ENCODE measurements at regions not wholly inside any gene's neighbourhood (a gene's known extent, or its start where the extent isn't known, plus 50 kb on each side); places are given as distances from the start of the nearest gene placed in this dataset.

DNA sequence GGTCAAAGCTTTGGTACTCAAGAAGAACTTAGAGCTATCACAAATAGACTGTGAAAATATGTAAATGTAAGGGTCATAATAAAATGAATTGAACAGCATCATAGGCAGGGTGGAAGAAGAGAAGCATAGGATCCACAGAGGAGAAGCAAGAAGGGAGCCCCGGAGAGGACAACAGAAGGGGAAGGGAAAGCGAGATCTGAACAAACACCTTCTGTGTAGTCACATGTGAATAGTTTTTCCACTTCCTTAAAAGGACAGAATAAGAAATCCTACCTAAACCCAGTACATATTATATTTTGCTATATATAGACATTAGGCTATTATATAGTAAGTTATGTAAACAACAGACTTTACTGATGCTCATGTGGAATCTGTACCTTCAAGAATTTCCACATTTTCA is 160.2 kb downstream of the DKK1 start:
- TF ChIP-seq BACH2 (CRISPR knock-in tag; IDR thresholded peaks at IDR 0.05; ENCODE audit: borderline replicate concordance) = no peak
- TF ChIP-seq, protein P1, sequence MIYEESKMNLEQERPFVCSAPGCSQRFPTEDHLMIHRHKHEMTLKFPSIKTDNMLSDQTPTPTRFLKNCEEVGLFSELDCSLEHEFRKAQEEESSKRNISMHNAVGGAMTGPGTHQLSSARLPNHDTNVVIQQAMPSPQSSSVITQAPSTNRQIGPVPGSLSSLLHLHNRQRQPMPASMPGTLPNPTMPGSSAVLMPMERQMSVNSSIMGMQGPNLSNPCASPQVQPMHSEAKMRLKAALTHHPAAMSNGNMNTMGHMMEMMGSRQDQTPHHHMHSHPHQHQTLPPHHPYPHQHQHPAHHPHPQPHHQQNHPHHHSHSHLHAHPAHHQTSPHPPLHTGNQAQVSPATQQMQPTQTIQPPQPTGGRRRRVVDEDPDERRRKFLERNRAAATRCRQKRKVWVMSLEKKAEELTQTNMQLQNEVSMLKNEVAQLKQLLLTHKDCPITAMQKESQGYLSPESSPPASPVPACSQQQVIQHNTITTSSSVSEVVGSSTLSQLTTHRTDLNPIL (CRISPR knock-in tag; IDR thresholded peaks at IDR 0.05; ENCODE audit: low read depth) = no peak
- no peak for TF ChIP-seq GLIS3 (CRISPR knock-in tag; IDR thresholded peaks at IDR 0.05)
- no peak for TF ChIP-seq ESRRG (CRISPR knock-in tag; IDR thresholded peaks at IDR 0.05)
- no peak for TF ChIP-seq ZFP30 (CRISPR knock-in tag; IDR thresholded peaks at IDR 0.05)
- TF ChIP-seq TSHZ2 (CRISPR knock-in tag; IDR thresholded peaks at IDR 0.05) = no peak
- no peak for TF ChIP-seq ARNTL (CRISPR knock-in tag; IDR thresholded peaks at IDR 0.05; ENCODE audit: borderline replicate concordance, low read depth)
- TF ChIP-seq PATZ1 (CRISPR knock-in tag; IDR thresholded peaks at IDR 0.05; ENCODE audit: borderline replicate concordance) = no peak
- TF ChIP-seq RARB (CRISPR knock-in tag; IDR thresholded peaks at IDR 0.05) = no peak
- TF ChIP-seq CSDC2 (CRISPR knock-in tag; IDR thresholded peaks at IDR 0.05) = no peak
- TF ChIP-seq OSR1 (CRISPR knock-in tag; IDR thresholded peaks at IDR 0.05) = no peak
- TF ChIP-seq ZFP3 (CRISPR knock-in tag; IDR thresholded peaks at IDR 0.05) = no peak
